Nucleus accumbens (tissue), 56 donors: ENCODE measurements at regions not wholly inside any gene's neighbourhood (a gene's known extent, or its start where the extent isn't known, plus 50 kb on each side); places are given as distances from the start of the nearest gene placed in this dataset.

ENCODE experiments used
- DNase-seq, 56 donors: peaks; one replicate each; lab custom pipeline; 2025; lab: John Stamatoyannopoulos, UW

GRCh38 chr4:131084997-131085396 is 1989.0 kb downstream of the C4orf33 start:
- no peak for DNase-seq

GRCh38 chr4:131091896-131092295 is 1995.9 kb downstream of the C4orf33 start:
- DNase-seq: no peak

GRCh38 chr4:131093303-131093702 is 1997.4 kb downstream of the C4orf33 start:
- no peak for DNase-seq

GRCh38 chr4:131098976-131099375 is 2003.0 kb downstream of the C4orf33 start:
- no peak for DNase-seq

GRCh38 chr4:131113273-131113672 is 2017.3 kb downstream of the C4orf33 start:
- DNase-seq: no peak

GRCh38 chr4:131113704-131114103 is 2017.8 kb downstream of the C4orf33 start:
- no peak for DNase-seq

GRCh38 chr4:131119661-131120060 is 2023.7 kb downstream of the C4orf33 start:
- DNase-seq: no peak

- no peak for DNase-seq
Observed at GRCh38 chr4:131137196-131137595, 2011.9 kb upstream of the PCDH10 start.

- DNase-seq: no peak
Observed at GRCh38 chr4:131159261-131159660, 1989.8 kb upstream of the PCDH10 start.

GRCh38 chr4:131192318-131192717 is 1956.8 kb upstream of the PCDH10 start:
- DNase-seq: no peak

GRCh38 chr4:131207589-131207988 is 1941.5 kb upstream of the PCDH10 start:
- DNase-seq: no peak

- no peak for DNase-seq
Observed at GRCh38 chr4:131248314-131248713, 1900.8 kb upstream of the PCDH10 start.

GRCh38 chr4:131251321-131251720 is 1897.8 kb upstream of the PCDH10 start:
- no peak for DNase-seq

GRCh38 chr4:131257241-131257640 is 1891.9 kb upstream of the PCDH10 start:
- no peak for DNase-seq

GRCh38 chr4:131258361-131258760 is 1890.7 kb upstream of the PCDH10 start:
- peak in 2 of 56 donors; percentile 0 for DNase-seq

GRCh38 chr4:131288441-131288840 is 1860.7 kb upstream of the PCDH10 start:
- no peak for DNase-seq

- no peak for DNase-seq
Observed at GRCh38 chr4:131296192-131296591, 1852.9 kb upstream of the PCDH10 start.

- DNase-seq: peak in 5 of 56 donors; percentile 0 to 32 (median 6)
Observed at GRCh38 chr4:131302108-131302507, 1847.0 kb upstream of the PCDH10 start.

- no peak for DNase-seq
Observed at GRCh38 chr4:131304686-131305085, 1844.4 kb upstream of the PCDH10 start.

- DNase-seq: no peak
Observed at GRCh38 chr4:131309628-131310027, 1839.5 kb upstream of the PCDH10 start.

- no peak for DNase-seq
Observed at GRCh38 chr4:131316086-131316485, 1833.0 kb upstream of the PCDH10 start.

GRCh38 chr4:131337936-131338335 is 1811.2 kb upstream of the PCDH10 start:
- DNase-seq: no peak

- DNase-seq: no peak
Observed at GRCh38 chr4:131339137-131339536, 1810.0 kb upstream of the PCDH10 start.
